ENCODE measurements at regions not wholly inside any gene's neighbourhood (a gene's known extent, or its start where the extent isn't known, plus 50 kb on each side); places are given as distances from the start of the nearest gene placed in this dataset.

GRCh38 chr14:89621791-89622638 is 205.0 kb upstream of the FOXN3 start:
- Histone ChIP-seq H3K27me3 (ENCODE audit: control insufficient read depth in 3 of 3, insufficient read depth in 3 of 3, low read length in 3 of 3) (no peaks in the 10 kb centered on the region), H3K9ac (ENCODE audit: low read depth in 1 of 3, low read length in 3 of 3) (no peak overlapping the region), H3K36me3 (ENCODE audit: control insufficient read depth in 3 of 3, insufficient read depth in 3 of 3, low read length in 3 of 3) (no peaks in the 10 kb centered on the region), H3K4me1 (ENCODE audit: control insufficient read depth in 3 of 3, insufficient read depth in 3 of 3, low read length in 3 of 3) (peaks cover 16 to 31% (median 27%) of the 10 kb centered on the region in 3 donors), H3K27ac (ENCODE audit: low read depth, low read length) (no peak overlapping the region), H3K4me3 (ENCODE audit: low read length in 3 of 3) (no peak overlapping the region), H3K9me3 (ENCODE audit: control insufficient read depth in 3 of 3, low read length in 3 of 3) (no peaks in the 10 kb centered on the region)

- H3K36me3 ChIP-seq (ENCODE audit: control insufficient read depth in 3 of 3, insufficient read depth in 3 of 3, low read length in 3 of 3) = no peaks in the 10 kb centered on the region
Measured at GRCh38 chr14:89621009-89621421, 204.0 kb upstream of the FOXN3 start.

GRCh38 chr14:89620436-89620835 is 203.4 kb upstream of the FOXN3 start:
- Histone ChIP-seq H3K4me3 (ENCODE audit: low read length in 3 of 3) (no peak overlapping the region), H3K27ac (ENCODE audit: low read depth, low read length) (no peak overlapping the region), H3K27me3 (ENCODE audit: control insufficient read depth in 3 of 3, insufficient read depth in 3 of 3, low read length in 3 of 3) (no peaks in the 10 kb centered on the region), H3K4me1 (ENCODE audit: control insufficient read depth in 3 of 3, insufficient read depth in 3 of 3, low read length in 3 of 3) (peaks cover 21 to 31% (median 21%) of the 10 kb centered on the region in 3 donors), H3K36me3 (ENCODE audit: control insufficient read depth in 3 of 3, insufficient read depth in 3 of 3, low read length in 3 of 3) (no peaks in the 10 kb centered on the region), H3K9ac (ENCODE audit: low read depth in 1 of 3, low read length in 3 of 3) (no peak overlapping the region), H3K9me3 (ENCODE audit: control insufficient read depth in 3 of 3, low read length in 3 of 3) (no peaks in the 10 kb centered on the region)

More at GRCh38 chr14:89621009-89621421, 204.0 kb upstream of the FOXN3 start:
- Histone ChIP-seq H3K9me3 (ENCODE audit: control insufficient read depth in 3 of 3, low read length in 3 of 3) (no peaks in the 10 kb centered on the region), H3K4me3 (ENCODE audit: low read length in 3 of 3) (no peak overlapping the region), H3K9ac (ENCODE audit: low read depth in 1 of 3, low read length in 3 of 3) (no peak overlapping the region), H3K4me1 (ENCODE audit: control insufficient read depth in 3 of 3, insufficient read depth in 3 of 3, low read length in 3 of 3) (peaks cover 21 to 37% (median 27%) of the 10 kb centered on the region in 3 donors), H3K27me3 (ENCODE audit: control insufficient read depth in 3 of 3, insufficient read depth in 3 of 3, low read length in 3 of 3) (no peaks in the 10 kb centered on the region), H3K27ac (ENCODE audit: low read depth, low read length) (no peak overlapping the region)

GRCh38 chr14:89619596-89619995 is 202.6 kb upstream of the FOXN3 start:
- no peaks in the 10 kb centered on the region for H3K9me3 ChIP-seq (ENCODE audit: control insufficient read depth in 3 of 3, low read length in 3 of 3)
- no peak overlapping the region for H3K27ac ChIP-seq (ENCODE audit: low read depth, low read length)
- no peaks in the 10 kb centered on the region for H3K27me3 ChIP-seq (ENCODE audit: control insufficient read depth in 3 of 3, insufficient read depth in 3 of 3, low read length in 3 of 3)
- H3K9ac ChIP-seq (ENCODE audit: low read depth in 1 of 3, low read length in 3 of 3) = peak overlapping the region in 2 of 3 donors; percentile 58 to 92
- no peaks in the 10 kb centered on the region for H3K36me3 ChIP-seq (ENCODE audit: control insufficient read depth in 3 of 3, insufficient read depth in 3 of 3, low read length in 3 of 3)
- H3K4me3 ChIP-seq (ENCODE audit: low read length in 3 of 3) = peak overlapping the region; percentile 70 to 87 (median 80)
- peaks cover 14 to 23% (median 16%) of the 10 kb centered on the region in 3 donors for H3K4me1 ChIP-seq (ENCODE audit: control insufficient read depth in 3 of 3, insufficient read depth in 3 of 3, low read length in 3 of 3)

- Histone ChIP-seq H3K4me3 (ENCODE audit: low read length in 3 of 3) (peak overlapping the region; percentile 80 to 90 (median 87)), H3K9ac (ENCODE audit: low read depth in 1 of 3, low read length in 3 of 3) (peak overlapping the region; percentile 82 to 92 (median 90)), H3K27ac (ENCODE audit: low read depth, low read length) (peak overlapping the region; percentile 80), H3K4me1 (ENCODE audit: control insufficient read depth in 3 of 3, insufficient read depth in 3 of 3, low read length in 3 of 3) (peaks cover 13 to 22% (median 17%) of the 10 kb centered on the region in 3 donors), H3K36me3 (ENCODE audit: control insufficient read depth in 3 of 3, insufficient read depth in 3 of 3, low read length in 3 of 3) (no peaks in the 10 kb centered on the region), H3K27me3 (ENCODE audit: control insufficient read depth in 3 of 3, insufficient read depth in 3 of 3, low read length in 3 of 3) (no peaks in the 10 kb centered on the region), H3K9me3 (ENCODE audit: control insufficient read depth in 3 of 3, low read length in 3 of 3) (no peaks in the 10 kb centered on the region)
Measured at GRCh38 chr14:89618811-89619551, 201.9 kb upstream of the FOXN3 start.

GRCh38 chr14:89618330-89618708 is 201.3 kb upstream of the FOXN3 start:
- H3K36me3 ChIP-seq (ENCODE audit: control insufficient read depth in 3 of 3, insufficient read depth in 3 of 3, low read length in 3 of 3) = no peaks in the 10 kb centered on the region
- no peaks in the 10 kb centered on the region for H3K9me3 ChIP-seq (ENCODE audit: control insufficient read depth in 3 of 3, low read length in 3 of 3)
- H3K27me3 ChIP-seq (ENCODE audit: control insufficient read depth in 3 of 3, insufficient read depth in 3 of 3, low read length in 3 of 3) = no peaks in the 10 kb centered on the region
- peak overlapping the region; percentile 82 to 92 (median 90) for H3K9ac ChIP-seq (ENCODE audit: low read depth in 1 of 3, low read length in 3 of 3)
- peak overlapping the region; percentile 80 for H3K27ac ChIP-seq (ENCODE audit: low read depth, low read length)
- H3K4me1 ChIP-seq (ENCODE audit: control insufficient read depth in 3 of 3, insufficient read depth in 3 of 3, low read length in 3 of 3) = peaks cover 17 to 22% (median 17%) of the 10 kb centered on the region in 3 donors
- peak overlapping the region; percentile 80 to 90 (median 87) for H3K4me3 ChIP-seq (ENCODE audit: low read length in 3 of 3)

- H3K4me1 ChIP-seq (ENCODE audit: control insufficient read depth in 3 of 3, insufficient read depth in 3 of 3, low read length in 3 of 3) = peaks cover 17 to 22% (median 17%) of the 10 kb centered on the region in 3 donors
- H3K9me3 ChIP-seq (ENCODE audit: control insufficient read depth in 3 of 3, low read length in 3 of 3) = no peaks in the 10 kb centered on the region
- H3K27me3 ChIP-seq (ENCODE audit: control insufficient read depth in 3 of 3, insufficient read depth in 3 of 3, low read length in 3 of 3) = no peaks in the 10 kb centered on the region
- H3K27ac ChIP-seq (ENCODE audit: low read depth, low read length) = peak overlapping the region; percentile 80
- peak overlapping the region; percentile 82 to 92 (median 90) for H3K9ac ChIP-seq (ENCODE audit: low read depth in 1 of 3, low read length in 3 of 3)
- peak overlapping the region; percentile 80 to 90 (median 87) for H3K4me3 ChIP-seq (ENCODE audit: low read length in 3 of 3)
- H3K36me3 ChIP-seq (ENCODE audit: control insufficient read depth in 3 of 3, insufficient read depth in 3 of 3, low read length in 3 of 3) = no peaks in the 10 kb centered on the region
Measured at GRCh38 chr14:89617481-89618329, 200.7 kb upstream of the FOXN3 start.

GRCh38 chr14:89616852-89617341 is 199.9 kb upstream of the FOXN3 start:
- peak overlapping the region; percentile 4 to 82 (median 16) for H3K9ac ChIP-seq (ENCODE audit: low read depth in 1 of 3, low read length in 3 of 3)
- no peaks in the 10 kb centered on the region for H3K9me3 ChIP-seq (ENCODE audit: control insufficient read depth in 3 of 3, low read length in 3 of 3)
- H3K27ac ChIP-seq (ENCODE audit: low read depth, low read length) = peak overlapping the region; percentile 80
- H3K36me3 ChIP-seq (ENCODE audit: control insufficient read depth in 3 of 3, insufficient read depth in 3 of 3, low read length in 3 of 3) = no peaks in the 10 kb centered on the region
- peaks cover 17 to 22% (median 17%) of the 10 kb centered on the region in 3 donors for H3K4me1 ChIP-seq (ENCODE audit: control insufficient read depth in 3 of 3, insufficient read depth in 3 of 3, low read length in 3 of 3)
- peak overlapping the region; percentile 30 to 90 (median 80) for H3K4me3 ChIP-seq (ENCODE audit: low read length in 3 of 3)
- H3K27me3 ChIP-seq (ENCODE audit: control insufficient read depth in 3 of 3, insufficient read depth in 3 of 3, low read length in 3 of 3) = no peaks in the 10 kb centered on the region

- Histone ChIP-seq H3K36me3 (ENCODE audit: control insufficient read depth in 3 of 3, insufficient read depth in 3 of 3, low read length in 3 of 3) (no peaks in the 10 kb centered on the region), H3K4me1 (ENCODE audit: control insufficient read depth in 3 of 3, insufficient read depth in 3 of 3, low read length in 3 of 3) (peaks cover 17 to 22% (median 17%) of the 10 kb centered on the region in 3 donors), H3K9me3 (ENCODE audit: control insufficient read depth in 3 of 3, low read length in 3 of 3) (no peaks in the 10 kb centered on the region), H3K27ac (ENCODE audit: low read depth, low read length) (peak overlapping the region; percentile 80), H3K9ac (ENCODE audit: low read depth in 1 of 3, low read length in 3 of 3) (peak overlapping the region in 1 of 3 donors; percentile 4), H3K4me3 (ENCODE audit: low read length in 3 of 3) (peak overlapping the region; percentile 10 to 90 (median 30)), H3K27me3 (ENCODE audit: control insufficient read depth in 3 of 3, insufficient read depth in 3 of 3, low read length in 3 of 3) (no peaks in the 10 kb centered on the region)
Measured at GRCh38 chr14:89616425-89616824, 199.4 kb upstream of the FOXN3 start.
